ENCODE measurements at regions not wholly inside any gene's neighbourhood (a gene's known extent, or its start where the extent isn't known, plus 50 kb on each side); places are given as distances from the start of the nearest gene placed in this dataset.

GRCh38 chr17:15177343-15177742 lies 87.8 kb downstream of the PMP22 start:
- ChIA-PET POLR2A (no interaction called here), CTCF (interaction anchor here (1.2 kb wide), 1 partner anchor 16 kb away, joined by 3 read pairs; no protein-coding TSS in a partner anchor)

GRCh38 chr17:15175356-15175755 lies 89.8 kb downstream of the PMP22 start:
- POLR2A ChIA-PET: no interaction called here
- CTCF ChIA-PET: no interaction called here

- CTCF ChIA-PET: interaction anchor here (0.8 kb wide), 1 partner anchor 1578 kb away, joined by 3 read pairs; no protein-coding TSS in a partner anchor
- POLR2A ChIA-PET: no interaction called here
Measured at GRCh38 chr17:15171167-15172047, 93.7 kb downstream of the PMP22 start.

GRCh38 chr17:15169676-15170075 lies 95.5 kb downstream of the PMP22 start:
- CTCF ChIA-PET: no interaction called here
- POLR2A ChIA-PET: no interaction called here

- ChIA-PET POLR2A (no interaction called here), CTCF (no interaction called here)
Measured at GRCh38 chr17:15168379-15168778, 96.7 kb downstream of the PMP22 start.

GRCh38 chr17:15161395-15161794 lies 103.7 kb downstream of the PMP22 start:
- ChIA-PET POLR2A (interaction anchor here (0.5 kb wide), 1 partner anchor 329 kb away, joined by 7 read pairs; no protein-coding TSS in a partner anchor), CTCF (interaction anchor here (1.0 kb wide), 1 partner anchor 15 kb away, joined by 3 read pairs; no protein-coding TSS in a partner anchor)

- POLR2A ChIA-PET: no interaction called here
- CTCF ChIA-PET: no interaction called here
Measured at GRCh38 chr17:15157051-15157450, 108.1 kb downstream of the PMP22 start.

- ChIA-PET CTCF (no interaction called here), POLR2A (no interaction called here)
Measured at GRCh38 chr17:15154618-15155017, 110.5 kb downstream of the PMP22 start.

- CTCF ChIA-PET: interaction anchor here (0.5 kb wide), 1 partner anchor 1639 kb away, joined by 3 read pairs; no protein-coding TSS in a partner anchor
- POLR2A ChIA-PET: no interaction called here
Measured at GRCh38 chr17:15145621-15146020, 119.5 kb downstream of the PMP22 start.

GRCh38 chr17:15143524-15143923 lies 121.6 kb downstream of the PMP22 start:
- ChIA-PET CTCF (no interaction called here), POLR2A (no interaction called here)

- CTCF ChIA-PET: no interaction called here
- POLR2A ChIA-PET: no interaction called here
Measured at GRCh38 chr17:15134363-15134762, 130.8 kb downstream of the PMP22 start.

- POLR2A ChIA-PET: no interaction called here
- CTCF ChIA-PET: no interaction called here
Measured at GRCh38 chr17:15133826-15134225, 131.3 kb downstream of the PMP22 start.

- POLR2A ChIA-PET: no interaction called here
- CTCF ChIA-PET: no interaction called here
Measured at GRCh38 chr17:15133143-15133542, 132.0 kb downstream of the PMP22 start.

GRCh38 chr17:15130426-15130825 lies 134.7 kb downstream of the PMP22 start:
- ChIA-PET POLR2A (no interaction called here), CTCF (no interaction called here)

- ChIA-PET POLR2A (no interaction called here), CTCF (no interaction called here)
Measured at GRCh38 chr17:15129986-15130385, 135.1 kb downstream of the PMP22 start.

- ChIA-PET CTCF (no interaction called here), POLR2A (no interaction called here)
Measured at GRCh38 chr17:15124746-15125145, 140.4 kb downstream of the PMP22 start.

GRCh38 chr17:15124264-15124595 lies 140.9 kb downstream of the PMP22 start:
- POLR2A ChIA-PET: no interaction called here
- CTCF ChIA-PET: no interaction called here

- ChIA-PET POLR2A (no interaction called here), CTCF (no interaction called here)
Measured at GRCh38 chr17:15123593-15124263, 141.4 kb downstream of the PMP22 start.

GRCh38 chr17:15122857-15123256 lies 142.3 kb downstream of the PMP22 start:
- POLR2A ChIA-PET: no interaction called here
- CTCF ChIA-PET: no interaction called here

GRCh38 chr17:15121426-15121825 lies 143.7 kb downstream of the PMP22 start:
- ChIA-PET CTCF (no interaction called here), POLR2A (no interaction called here)

- ChIA-PET CTCF (no interaction called here), POLR2A (no interaction called here)
Measured at GRCh38 chr17:15119968-15120367, 145.2 kb downstream of the PMP22 start.

GRCh38 chr17:15117239-15117638 lies 147.9 kb downstream of the PMP22 start:
- CTCF ChIA-PET: no interaction called here
- POLR2A ChIA-PET: no interaction called here

Data from activated CD8-positive, alpha-beta memory T cell treated with anti-CD3 and anti-CD28 coated beads for 36 hours (primary cell).